ENCODE measurements at regions not wholly inside any gene's neighbourhood (a gene's known extent, or its start where the extent isn't known, plus 50 kb on each side); places are given as distances from the start of the nearest gene placed in this dataset.
"Not testable (repeated sequence)": the region's sequence is repeated elsewhere in the genome, so short reads cannot be mapped to it uniquely, and the experiment has no call there.

DNA sequence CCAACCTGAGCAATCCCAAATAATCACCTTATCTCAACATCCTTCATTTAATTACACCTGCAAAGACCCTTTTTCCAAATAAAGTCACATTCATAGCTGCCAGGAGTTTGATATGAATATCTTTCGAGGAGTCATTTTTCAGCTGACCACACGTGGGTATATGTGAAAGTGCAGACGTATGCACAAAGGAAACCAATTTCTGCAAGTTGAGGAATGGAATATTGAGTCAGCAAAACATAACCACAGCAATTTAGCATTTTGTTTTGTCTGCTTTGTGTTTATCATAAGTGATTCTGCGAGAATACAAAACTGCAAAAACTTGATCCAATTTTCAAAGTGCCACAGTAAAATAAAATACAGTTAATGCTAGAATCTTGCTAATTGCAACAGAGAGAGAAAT is 295.9 kb downstream of the SUCLA2 start:
- Histone ChIP-seq H3K27ac (ENCODE audit: low read depth, low read length) (no peak overlapping the region), H3K9ac (ENCODE audit: low read length) (no peak overlapping the region)

DNA sequence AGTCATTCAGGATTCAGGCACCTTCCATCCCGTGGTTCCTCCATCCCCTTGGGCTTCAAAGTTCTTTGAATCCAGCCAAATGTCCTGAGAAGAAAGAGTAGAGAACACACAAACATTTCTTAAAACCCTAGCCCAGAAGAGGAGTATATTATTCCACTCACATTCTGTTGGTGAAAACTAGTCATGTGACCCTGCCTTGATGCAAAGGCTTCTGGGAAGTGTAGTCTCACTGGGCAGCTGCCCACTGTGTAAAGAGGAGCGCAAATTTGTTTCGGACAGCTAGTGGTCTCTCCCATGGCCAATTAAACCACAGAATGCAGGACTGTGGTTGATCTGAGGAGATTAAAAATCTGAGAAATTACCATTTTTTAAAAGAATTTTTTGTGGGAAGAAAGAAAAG is 304.4 kb downstream of the SUCLA2 start:
- Histone ChIP-seq H3K9ac (ENCODE audit: low read length) (no peak overlapping the region), H3K27ac (ENCODE audit: low read depth, low read length) (no peak overlapping the region), H3K9me3 (ENCODE audit: control insufficient read depth, insufficient read depth, low read depth, low read length) (no peaks in the 10 kb centered on the region), H3K4me1 (ENCODE audit: control insufficient read depth, insufficient read depth, low read length) (no peaks in the 10 kb centered on the region), H3K27me3 (ENCODE audit: control insufficient read depth, insufficient read depth, low read length) (no peaks in the 10 kb centered on the region), H3K36me3 (ENCODE audit: control insufficient read depth, insufficient read depth, low read length) (no peaks in the 10 kb centered on the region), H3K4me3 (ENCODE audit: low read depth, low read length) (no peak overlapping the region)

More for the DNA sequence above, 295.9 kb downstream of the SUCLA2 start:
- H3K4me1 ChIP-seq (ENCODE audit: control insufficient read depth, insufficient read depth, low read length) = no peaks in the 10 kb centered on the region
- H3K9me3 ChIP-seq (ENCODE audit: control insufficient read depth, insufficient read depth, low read depth, low read length) = no peaks in the 10 kb centered on the region
- H3K36me3 ChIP-seq (ENCODE audit: control insufficient read depth, insufficient read depth, low read length) = no peaks in the 10 kb centered on the region
- no peaks in the 10 kb centered on the region for H3K27me3 ChIP-seq (ENCODE audit: control insufficient read depth, insufficient read depth, low read length)
- no peak overlapping the region for H3K4me3 ChIP-seq (ENCODE audit: low read depth, low read length)

DNA sequence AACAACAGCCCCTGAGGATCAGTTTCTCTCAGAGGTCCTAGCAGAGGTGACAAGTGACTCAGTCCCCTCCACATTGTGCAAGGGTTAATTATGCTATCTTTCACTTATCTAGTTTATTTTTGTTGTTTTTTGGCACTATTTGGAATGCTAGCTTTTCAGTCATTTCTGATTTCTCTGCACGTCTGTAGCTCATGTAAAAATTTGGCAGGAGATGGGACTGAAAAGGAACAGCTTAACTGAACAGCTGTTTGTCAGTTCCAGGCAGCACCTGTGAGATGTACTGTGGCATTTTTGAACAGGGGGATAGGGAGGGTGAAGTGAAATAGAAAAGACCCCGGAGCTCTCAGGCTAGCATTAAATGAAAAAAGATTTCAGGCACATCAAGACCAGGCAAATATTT is 313.5 kb downstream of the SUCLA2 start:
- Histone ChIP-seq H3K27me3 (ENCODE audit: control insufficient read depth, insufficient read depth, low read length) (peaks cover 3% of the 10 kb centered on the region; the same call in 1 of the 2 replicates), H3K9me3 (ENCODE audit: control insufficient read depth, insufficient read depth, low read depth, low read length) (no peaks in the 10 kb centered on the region), H3K9ac (ENCODE audit: low read length) (no peak overlapping the region), H3K27ac (ENCODE audit: low read depth, low read length) (no peak overlapping the region), H3K4me3 (ENCODE audit: low read depth, low read length) (no peak overlapping the region), H3K4me1 (ENCODE audit: control insufficient read depth, insufficient read depth, low read length) (no peaks in the 10 kb centered on the region), H3K36me3 (ENCODE audit: control insufficient read depth, insufficient read depth, low read length) (no peaks in the 10 kb centered on the region)

DNA sequence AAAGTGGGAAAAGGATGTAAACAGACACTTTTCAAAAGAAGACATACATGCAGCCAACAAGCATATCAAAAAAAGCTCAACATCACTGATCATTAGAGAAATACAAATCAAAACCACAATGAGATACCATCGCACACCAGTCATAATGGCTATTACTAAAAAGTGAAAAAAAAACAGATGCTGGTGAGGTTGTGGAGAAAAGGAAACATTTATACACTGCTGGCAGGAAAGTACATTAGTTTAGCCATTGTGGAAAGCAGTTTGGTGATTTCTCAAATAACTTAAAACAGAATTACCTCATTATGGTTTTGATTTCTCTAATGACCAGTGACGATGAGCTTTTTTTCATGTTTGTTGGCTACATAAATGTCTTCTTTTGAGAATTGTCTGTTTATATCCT is 315.9 kb downstream of the SUCLA2 start:
- H3K4me1 ChIP-seq (ENCODE audit: control insufficient read depth, insufficient read depth, low read length); H3K4me3 ChIP-seq (ENCODE audit: low read depth, low read length); H3K27ac ChIP-seq (ENCODE audit: low read depth, low read length); H3K9ac ChIP-seq (ENCODE audit: low read length); H3K27me3 ChIP-seq (ENCODE audit: control insufficient read depth, insufficient read depth, low read length); H3K36me3 ChIP-seq (ENCODE audit: control insufficient read depth, insufficient read depth, low read length); H3K9me3 ChIP-seq (ENCODE audit: control insufficient read depth, insufficient read depth, low read depth, low read length): not testable (repeated sequence)

DNA sequence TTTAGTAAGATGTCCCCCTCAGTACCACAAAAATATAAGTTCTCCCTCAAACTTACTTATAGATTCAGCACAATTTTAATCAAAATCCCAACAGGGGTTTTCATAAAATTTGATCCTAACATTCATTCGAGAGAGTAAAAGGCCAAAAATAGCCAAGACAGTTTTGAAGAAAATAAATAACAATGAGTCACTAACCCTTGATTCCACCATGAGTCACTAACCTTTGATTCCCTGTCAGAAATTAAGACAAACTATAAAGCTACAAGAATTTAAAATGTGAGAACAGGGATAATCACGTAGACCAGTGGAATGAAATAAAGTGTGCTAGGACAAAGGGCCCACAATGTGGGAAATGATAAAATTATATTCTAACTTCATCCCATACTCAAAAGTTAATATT is 320.3 kb downstream of the SUCLA2 start:
- no peaks in the 10 kb centered on the region for H3K4me1 ChIP-seq (ENCODE audit: control insufficient read depth, insufficient read depth, low read length)
- no peak overlapping the region for H3K4me3 ChIP-seq (ENCODE audit: low read depth, low read length)
- H3K27me3 ChIP-seq (ENCODE audit: control insufficient read depth, insufficient read depth, low read length) = no peaks in the 10 kb centered on the region
- H3K27ac ChIP-seq (ENCODE audit: low read depth, low read length) = no peak overlapping the region
- no peaks in the 10 kb centered on the region for H3K9me3 ChIP-seq (ENCODE audit: control insufficient read depth, insufficient read depth, low read depth, low read length)
- no peaks in the 10 kb centered on the region for H3K36me3 ChIP-seq (ENCODE audit: control insufficient read depth, insufficient read depth, low read length)
- no peak overlapping the region for H3K9ac ChIP-seq (ENCODE audit: low read length)

DNA sequence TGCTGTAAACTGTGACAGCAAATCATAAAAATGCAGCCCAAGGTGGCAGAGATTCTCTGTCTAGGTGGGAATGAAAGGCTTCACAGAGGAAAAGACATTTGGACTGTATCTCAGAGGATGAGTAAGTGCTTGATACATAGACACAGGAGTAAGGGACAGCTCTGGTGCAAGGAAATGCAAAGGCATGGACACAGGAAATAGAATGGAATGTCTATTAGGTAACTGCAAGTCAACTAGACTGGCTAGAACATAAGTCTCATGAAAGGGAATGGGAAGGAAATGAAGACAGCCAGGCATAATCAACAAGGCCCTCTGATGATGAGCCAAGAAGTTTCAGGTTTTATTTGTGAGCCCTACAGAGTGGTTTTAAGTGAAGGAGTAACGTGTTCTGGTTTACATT is 321.7 kb downstream of the SUCLA2 start:
- Histone ChIP-seq H3K27ac (ENCODE audit: low read depth, low read length) (no peak overlapping the region), H3K27me3 (ENCODE audit: control insufficient read depth, insufficient read depth, low read length) (no peaks in the 10 kb centered on the region), H3K9me3 (ENCODE audit: control insufficient read depth, insufficient read depth, low read depth, low read length) (no peaks in the 10 kb centered on the region), H3K9ac (ENCODE audit: low read length) (no peak overlapping the region), H3K4me1 (ENCODE audit: control insufficient read depth, insufficient read depth, low read length) (peaks cover 5% of the 10 kb centered on the region; the same call in 1 of the 2 replicates), H3K4me3 (ENCODE audit: low read depth, low read length) (no peak overlapping the region), H3K36me3 (ENCODE audit: control insufficient read depth, insufficient read depth, low read length) (no peaks in the 10 kb centered on the region)

DNA sequence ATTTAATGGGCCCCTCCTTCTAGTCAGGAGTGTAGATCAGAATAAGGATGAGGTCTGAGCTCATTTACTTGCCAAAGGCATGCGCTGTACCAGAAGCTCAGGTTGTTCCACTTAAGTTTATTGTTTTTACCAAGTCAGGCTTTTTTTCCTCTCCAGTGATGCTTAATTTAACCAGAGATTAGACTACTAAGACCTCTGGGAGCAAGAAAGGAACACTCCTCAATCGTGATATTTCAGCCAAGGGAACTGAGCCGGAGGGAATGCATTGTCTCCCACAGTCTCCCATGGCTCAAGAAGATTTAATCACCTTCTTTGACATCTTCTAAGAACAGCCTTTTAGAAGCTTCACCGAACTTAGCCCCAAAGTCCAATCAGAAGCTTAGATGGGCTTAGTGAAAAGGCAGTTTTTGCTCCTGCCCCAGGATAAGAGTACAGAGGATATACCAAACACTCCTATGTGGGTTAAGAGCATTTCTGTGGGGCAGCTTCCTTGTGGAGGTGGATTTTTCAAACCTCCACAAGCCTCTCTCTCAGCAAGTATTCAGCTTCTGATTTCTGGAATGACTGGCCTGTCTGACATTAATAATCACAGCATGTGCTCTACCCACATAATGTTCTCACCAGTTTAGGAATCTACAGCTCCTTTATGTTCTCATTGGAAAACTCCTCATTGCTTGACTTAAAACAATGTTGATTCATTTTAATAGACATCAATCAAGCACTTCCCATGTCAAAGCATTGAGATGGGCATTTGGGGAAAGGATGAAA is 322.7 kb downstream of the SUCLA2 start:
- Histone ChIP-seq H3K27ac (ENCODE audit: low read depth, low read length) (no peak overlapping the region), H3K4me1 (ENCODE audit: control insufficient read depth, insufficient read depth, low read length) (peaks cover 5% of the 10 kb centered on the region; the same call in 1 of the 2 replicates), H3K9me3 (ENCODE audit: control insufficient read depth, insufficient read depth, low read depth, low read length) (no peaks in the 10 kb centered on the region)

DNA sequence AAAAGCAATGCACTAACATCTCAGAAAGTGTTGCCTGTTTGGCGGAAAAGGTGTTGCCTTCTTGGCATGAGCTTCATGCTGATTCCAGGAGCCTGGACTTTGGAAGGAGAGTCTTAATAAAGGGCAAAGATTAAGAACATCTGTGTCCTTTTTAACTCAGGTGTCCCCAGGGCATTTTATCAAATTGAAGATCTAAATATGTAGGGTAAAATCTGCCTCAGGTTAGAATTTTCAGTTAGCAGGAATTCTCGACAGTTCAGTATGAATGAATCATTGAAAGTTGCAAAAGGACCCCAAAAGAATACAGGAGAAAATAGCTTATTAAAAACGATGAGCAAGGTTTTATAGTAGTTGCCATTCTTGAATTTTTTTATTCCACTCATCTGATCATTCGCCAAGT is 325.2 kb downstream of the SUCLA2 start:
- H3K36me3 ChIP-seq (ENCODE audit: control insufficient read depth, insufficient read depth, low read length) = no peaks in the 10 kb centered on the region
- H3K4me3 ChIP-seq (ENCODE audit: low read depth, low read length) = no peak overlapping the region
- H3K9ac ChIP-seq (ENCODE audit: low read length) = no peak overlapping the region
- peaks cover 5% of the 10 kb centered on the region; the same call in 1 of the 2 replicates for H3K4me1 ChIP-seq (ENCODE audit: control insufficient read depth, insufficient read depth, low read length)
- no peak overlapping the region for H3K27ac ChIP-seq (ENCODE audit: low read depth, low read length)
- no peaks in the 10 kb centered on the region for H3K9me3 ChIP-seq (ENCODE audit: control insufficient read depth, insufficient read depth, low read depth, low read length)
- H3K27me3 ChIP-seq (ENCODE audit: control insufficient read depth, insufficient read depth, low read length) = no peaks in the 10 kb centered on the region

More for the DNA sequence above, 322.7 kb downstream of the SUCLA2 start:
- no peaks in the 10 kb centered on the region for H3K27me3 ChIP-seq (ENCODE audit: control insufficient read depth, insufficient read depth, low read length)
- no peaks in the 10 kb centered on the region for H3K36me3 ChIP-seq (ENCODE audit: control insufficient read depth, insufficient read depth, low read length)
- H3K4me3 ChIP-seq (ENCODE audit: low read depth, low read length) = no peak overlapping the region
- H3K9ac ChIP-seq (ENCODE audit: low read length) = no peak overlapping the region

DNA sequence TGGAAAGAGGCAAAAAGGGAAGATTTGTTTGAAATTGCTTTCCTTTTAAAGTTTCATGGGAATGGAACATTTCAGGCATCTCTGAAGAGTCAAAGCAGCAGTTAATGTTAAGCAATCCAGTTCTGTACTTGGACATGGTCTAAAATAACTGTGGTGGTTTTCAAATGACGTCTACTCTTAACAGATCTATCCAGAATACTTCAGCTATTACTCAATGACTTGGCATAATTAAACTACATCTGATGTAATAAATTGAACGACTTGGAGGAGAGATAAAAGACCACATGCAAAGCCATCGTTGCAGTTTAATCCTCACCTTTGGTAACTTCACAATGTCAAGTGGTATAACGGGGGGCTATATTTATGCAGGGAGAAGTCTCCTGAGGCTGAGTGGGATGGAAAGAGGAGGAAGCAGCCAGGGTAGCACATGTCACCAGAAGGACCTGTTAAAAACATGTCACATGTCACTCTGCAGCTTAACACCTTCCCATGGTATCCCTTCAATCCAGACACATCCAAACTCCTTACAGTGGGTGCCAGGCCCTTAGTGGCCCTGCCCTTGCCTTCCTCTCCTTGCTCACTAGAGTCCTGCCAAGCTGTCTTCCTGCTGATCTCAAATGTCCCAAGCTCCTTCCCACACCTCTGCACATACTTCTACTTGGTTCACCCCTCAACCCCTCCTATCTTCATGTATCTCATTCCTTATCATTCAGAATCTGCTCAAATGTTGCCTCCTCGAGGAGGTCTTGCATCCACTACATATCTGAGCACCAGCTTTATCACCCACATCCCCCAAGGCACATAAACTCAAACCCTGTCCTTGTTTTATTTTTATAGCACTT is 327.8 kb downstream of the SUCLA2 start:
- H3K4me1 ChIP-seq (ENCODE audit: control insufficient read depth, insufficient read depth, low read length) = peaks cover 5% of the 10 kb centered on the region; the same call in 1 of the 2 replicates
- no peaks in the 10 kb centered on the region for H3K36me3 ChIP-seq (ENCODE audit: control insufficient read depth, insufficient read depth, low read length)
- H3K9me3 ChIP-seq (ENCODE audit: control insufficient read depth, insufficient read depth, low read depth, low read length) = no peaks in the 10 kb centered on the region
- H3K9ac ChIP-seq (ENCODE audit: low read length) = no peak overlapping the region
- no peak overlapping the region for H3K27ac ChIP-seq (ENCODE audit: low read depth, low read length)
- H3K27me3 ChIP-seq (ENCODE audit: control insufficient read depth, insufficient read depth, low read length) = no peaks in the 10 kb centered on the region
- H3K4me3 ChIP-seq (ENCODE audit: low read depth, low read length) = no peak overlapping the region

DNA sequence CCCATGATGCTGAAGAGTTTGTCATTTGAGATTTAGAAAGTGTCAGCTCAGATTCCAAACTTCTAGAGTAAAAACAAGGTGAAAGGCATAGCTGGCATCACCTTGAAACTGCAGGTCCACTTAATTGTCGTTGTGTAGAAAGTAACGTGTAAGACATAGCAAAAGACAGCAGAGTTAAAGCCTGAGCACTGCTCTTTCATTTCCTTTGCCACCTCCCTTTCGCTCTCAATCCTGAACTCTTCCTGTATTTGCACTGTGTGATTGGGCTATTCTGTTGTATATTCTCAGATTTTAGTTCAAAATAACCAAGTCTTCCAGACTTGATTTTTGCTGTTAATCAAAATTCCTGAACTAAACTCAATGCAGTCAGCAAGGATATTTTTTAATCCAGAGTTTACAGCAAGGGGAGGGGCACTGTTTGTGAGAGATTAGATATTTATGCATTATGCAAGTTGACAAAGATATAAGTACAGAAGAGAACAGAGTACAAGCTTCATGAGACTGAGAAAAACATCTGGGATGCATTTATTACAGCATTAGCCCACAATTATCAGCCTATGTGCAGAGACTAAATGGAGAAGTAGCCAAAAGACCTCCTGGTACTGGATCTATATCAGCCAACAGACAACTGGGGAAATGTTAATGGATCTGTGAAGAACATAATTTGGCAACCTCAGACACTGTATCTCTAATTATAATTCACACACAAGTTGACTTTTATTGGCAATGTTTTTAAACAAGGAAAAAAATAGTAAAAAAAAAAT is 328.6 kb downstream of the SUCLA2 start:
- Histone ChIP-seq H3K4me3 (ENCODE audit: low read depth, low read length) (no peak overlapping the region), H3K4me1 (ENCODE audit: control insufficient read depth, insufficient read depth, low read length) (peaks cover 5% of the 10 kb centered on the region; the same call in 1 of the 2 replicates), H3K9ac (ENCODE audit: low read length) (no peak overlapping the region), H3K9me3 (ENCODE audit: control insufficient read depth, insufficient read depth, low read depth, low read length) (no peaks in the 10 kb centered on the region), H3K36me3 (ENCODE audit: control insufficient read depth, insufficient read depth, low read length) (no peaks in the 10 kb centered on the region), H3K27ac (ENCODE audit: low read depth, low read length) (no peak overlapping the region), H3K27me3 (ENCODE audit: control insufficient read depth, insufficient read depth, low read length) (no peaks in the 10 kb centered on the region)

Data from HUES6 (cell line).